Mucosa of descending colon (tissue), 3 donors: ENCODE measurements at regions not wholly inside any gene's neighbourhood (a gene's known extent, or its start where the extent isn't known, plus 50 kb on each side); places are given as distances from the start of the nearest gene placed in this dataset.

ENCODE experiments used
- ATAC-seq: fragments of 200-7000 bp; cut with Tn5 transposase; one replicate; pipeline ENCODE4 v1.9.1; 2020; ENCODE audit warnings: mild to moderate bottlenecking, moderate library complexity
- DNase-seq, 3 donors: peaks; one replicate each; pipeline ENCODE4 v3.0.0-alpha.2; 2020
- H3K36me3 ChIP-seq: fragments of 200-600 bp; one replicate; pipeline ENCODE4 v1.8.0; 2021; ENCODE audit warnings: low read depth, mild to moderate bottlenecking
- H3K4me1 ChIP-seq: fragments of 200-600 bp; one replicate; pipeline ENCODE4 v1.8.0; 2021; ENCODE audit warnings: low read depth, mild to moderate bottlenecking
- H3K4me3 ChIP-seq: fragments of 200-600 bp; one replicate; pipeline ENCODE4 v1.8.0; 2021; ENCODE audit warnings: mild to moderate bottlenecking
- H3K9me3 ChIP-seq: fragments of 200-600 bp; one replicate; pipeline ENCODE4 v1.8.0; 2021; ENCODE audit warnings: mild to moderate bottlenecking
- intact Hi-C, 2 donors: fragments of 100-400 bp; cut with DNase I in 1 of 2; cut with micrococcal nuclease in 1 of 2; formaldehyde crosslinking; loops; one replicate each; pipeline versions ENCODE4 v1.11.0 to v1.11.1; 2022; cut with DNase I, micrococcal nuclease
- TF ChIP-seq, protein P1 (sequence below): fragments of 200-600 bp; IDR thresholded peaks from one replicate; pipeline ENCODE4 v1.8.0; 2022; ENCODE audit warnings: antibody characterized with exemption, mild to moderate bottlenecking
- donor health status: DM: no; HTN: no; CAD: no; lungs with moderate emphysema.
- donor health status: DM: no; HTN: no; CAD: no.
- donor health status: DM: no; HTN: yes; CAD: no.

DNA sequence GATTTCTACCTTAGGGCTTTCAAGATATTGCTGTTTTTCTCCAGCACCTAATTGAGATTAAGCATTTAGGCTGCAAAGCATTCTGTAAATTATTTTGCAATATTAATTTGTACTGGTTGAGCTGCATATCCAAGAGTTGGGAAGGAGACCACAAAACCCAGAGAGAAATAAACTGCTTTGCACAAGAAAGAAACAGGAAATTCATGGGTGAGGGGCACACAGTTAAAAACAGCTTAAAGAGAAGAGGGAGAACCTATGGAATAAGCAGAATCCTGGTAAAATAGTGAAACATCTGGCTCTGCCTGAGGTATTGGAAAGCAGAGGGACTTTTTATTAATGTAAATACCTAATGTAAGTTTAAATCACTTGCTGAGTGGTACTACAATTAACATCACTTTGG is 243.0 kb downstream of the TMEM167A start:
- no peak for ATAC-seq
- Histone ChIP-seq H3K4me1 (no peaks in the 10 kb centered on the region), H3K4me3 (no peak overlapping the region), H3K9me3 (no peaks in the 10 kb centered on the region), H3K36me3 (no peaks in the 10 kb centered on the region)
- TF ChIP-seq, protein P1, sequence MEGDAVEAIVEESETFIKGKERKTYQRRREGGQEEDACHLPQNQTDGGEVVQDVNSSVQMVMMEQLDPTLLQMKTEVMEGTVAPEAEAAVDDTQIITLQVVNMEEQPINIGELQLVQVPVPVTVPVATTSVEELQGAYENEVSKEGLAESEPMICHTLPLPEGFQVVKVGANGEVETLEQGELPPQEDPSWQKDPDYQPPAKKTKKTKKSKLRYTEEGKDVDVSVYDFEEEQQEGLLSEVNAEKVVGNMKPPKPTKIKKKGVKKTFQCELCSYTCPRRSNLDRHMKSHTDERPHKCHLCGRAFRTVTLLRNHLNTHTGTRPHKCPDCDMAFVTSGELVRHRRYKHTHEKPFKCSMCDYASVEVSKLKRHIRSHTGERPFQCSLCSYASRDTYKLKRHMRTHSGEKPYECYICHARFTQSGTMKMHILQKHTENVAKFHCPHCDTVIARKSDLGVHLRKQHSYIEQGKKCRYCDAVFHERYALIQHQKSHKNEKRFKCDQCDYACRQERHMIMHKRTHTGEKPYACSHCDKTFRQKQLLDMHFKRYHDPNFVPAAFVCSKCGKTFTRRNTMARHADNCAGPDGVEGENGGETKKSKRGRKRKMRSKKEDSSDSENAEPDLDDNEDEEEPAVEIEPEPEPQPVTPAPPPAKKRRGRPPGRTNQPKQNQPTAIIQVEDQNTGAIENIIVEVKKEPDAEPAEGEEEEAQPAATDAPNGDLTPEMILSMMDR: no peak
- no peak for DNase-seq
- intact Hi-C loops: no loop called here

DNA sequence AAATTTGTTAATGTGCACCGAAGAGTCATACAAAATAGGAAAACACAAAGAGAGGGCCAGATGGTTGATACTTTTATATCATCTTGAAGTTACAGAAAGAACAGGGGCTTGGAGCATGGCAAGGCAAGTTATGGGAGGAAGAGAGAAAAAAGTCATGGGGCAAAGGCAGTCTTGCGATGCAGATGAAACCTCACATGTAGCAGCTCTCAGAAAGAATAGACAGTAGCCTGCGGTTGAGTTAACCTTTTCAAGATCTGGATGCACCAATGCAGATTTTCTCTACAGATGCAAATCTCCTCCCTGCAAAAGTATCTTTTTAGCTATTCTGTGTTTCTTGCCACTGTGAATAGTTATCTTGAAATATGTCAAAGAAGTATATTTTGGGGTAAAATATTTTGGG is 243.9 kb downstream of the TMEM167A start:
- Histone ChIP-seq H3K36me3 (no peaks in the 10 kb centered on the region), H3K4me3 (no peak overlapping the region), H3K9me3 (no peaks in the 10 kb centered on the region), H3K4me1 (no peaks in the 10 kb centered on the region)
- ATAC-seq (no peak), DNase-seq (no peak)
- intact Hi-C loops: no loop called here
- TF ChIP-seq, protein P1: no peak

DNA sequence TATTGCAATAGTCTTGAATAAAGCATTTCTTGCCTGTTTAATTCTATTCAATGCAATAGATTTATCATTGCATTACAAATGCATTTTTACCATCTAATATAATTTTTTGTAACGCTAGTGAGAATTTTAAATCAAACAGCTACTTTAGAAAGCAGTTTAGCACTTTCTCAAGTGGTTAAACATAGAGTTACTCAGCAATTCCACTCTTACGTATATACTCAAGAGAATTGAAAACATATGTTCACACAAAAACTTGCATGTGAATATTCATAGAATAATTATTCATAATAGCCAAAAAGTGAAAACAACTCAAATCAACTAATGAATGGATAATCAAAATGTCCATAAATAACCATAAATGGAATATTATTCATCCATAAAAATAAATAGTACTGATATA is 244.7 kb downstream of the TMEM167A start:
- ATAC-seq: no peak
- Histone ChIP-seq H3K4me3 (no peak overlapping the region), H3K36me3 (no peaks in the 10 kb centered on the region), H3K4me1 (no peaks in the 10 kb centered on the region), H3K9me3 (no peaks in the 10 kb centered on the region)
- TF ChIP-seq, protein P1: no peak
- DNase-seq: no peak
- intact Hi-C loops: no loop called here

DNA sequence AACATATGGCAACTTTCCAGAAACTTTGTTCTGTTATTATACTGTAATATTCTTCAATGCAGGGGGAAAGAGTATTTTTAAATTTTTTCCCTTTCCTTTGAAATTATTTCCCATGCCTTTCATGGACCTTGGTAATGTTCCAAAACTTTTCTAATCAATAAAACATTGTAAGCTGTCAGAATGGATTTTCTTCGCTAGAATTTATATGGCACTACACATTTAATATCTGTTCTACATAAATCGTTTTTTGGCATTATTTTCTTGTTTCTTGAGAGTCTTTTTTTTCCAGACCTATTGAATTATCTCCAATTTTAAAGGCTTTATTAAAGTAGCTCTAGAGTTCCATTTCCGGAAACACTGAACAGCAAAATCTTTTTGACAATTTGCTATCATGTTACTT is 249.0 kb downstream of the TMEM167A start:
- TF ChIP-seq, protein P1: no peak
- Histone ChIP-seq H3K36me3 (no peaks in the 10 kb centered on the region), H3K9me3 (no peaks in the 10 kb centered on the region), H3K4me3 (no peak overlapping the region), H3K4me1 (no peaks in the 10 kb centered on the region)
- DNase-seq: no peak
- intact Hi-C loops: no loop called here
- no peak for ATAC-seq

DNA sequence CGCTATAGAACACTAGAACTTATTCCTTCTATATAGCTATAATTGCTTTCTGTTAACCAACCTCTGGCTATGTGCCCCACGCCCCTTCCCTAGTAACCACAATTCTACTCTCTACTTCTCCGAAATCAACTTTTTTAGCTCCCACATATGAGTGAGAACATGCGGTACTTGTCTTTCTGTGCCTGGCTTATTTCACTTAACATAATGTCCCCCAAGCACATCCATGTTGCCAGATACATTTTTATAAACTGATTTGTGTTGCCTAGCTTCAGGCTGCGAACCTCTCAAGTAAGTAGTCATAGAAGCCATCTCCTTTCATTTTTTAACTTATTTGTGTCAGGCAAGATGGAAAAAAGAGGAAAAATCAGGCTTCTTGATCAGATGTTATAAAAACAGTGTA is 249.5 kb downstream of the TMEM167A start:
- ATAC-seq (no peak), DNase-seq (no peak)
- H3K4me1 ChIP-seq: no peaks in the 10 kb centered on the region
- intact Hi-C loops: no loop called here
- H3K36me3 ChIP-seq: no peaks in the 10 kb centered on the region
- TF ChIP-seq, protein P1: no peak
- no peak overlapping the region for H3K4me3 ChIP-seq
- H3K9me3 ChIP-seq: no peaks in the 10 kb centered on the region

DNA sequence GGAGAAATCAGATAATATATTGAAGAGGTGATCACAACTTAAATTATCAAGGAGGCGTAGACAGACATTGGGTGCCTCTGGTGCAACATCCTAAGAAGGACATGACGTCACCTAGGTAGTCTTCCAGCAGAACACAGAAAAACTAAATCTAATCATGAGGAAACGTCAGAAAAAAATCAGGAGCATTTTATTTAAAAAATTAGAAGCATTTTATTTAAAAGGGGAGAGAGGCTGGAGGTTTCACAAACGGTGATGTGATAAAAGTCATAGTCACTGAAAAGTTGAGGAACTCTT is 254.6 kb downstream of the TMEM167A start:
- Histone ChIP-seq H3K4me1 (no peaks in the 10 kb centered on the region), H3K36me3 (no peaks in the 10 kb centered on the region), H3K9me3 (no peaks in the 10 kb centered on the region), H3K4me3 (no peak overlapping the region)
- ATAC-seq: no peak
- no peak for DNase-seq
- intact Hi-C loops: no loop called here
- TF ChIP-seq, protein P1: no peak
